Gastrocnemius medialis (tissue), 4 donors: ENCODE measurements at regions not wholly inside any gene's neighbourhood (a gene's known extent, or its start where the extent isn't known, plus 50 kb on each side); places are given as distances from the start of the nearest gene placed in this dataset.

ENCODE experiments used
- CTCF ChIP-seq, 5 experiments: fragments of 450-650 bp in 3 of 5; fragments of 200-600 bp in 2 of 5; sonication (generic) in 2 of 5; IDR thresholded peaks in 4 of 5; conservative IDR thresholded peaks in 1 of 5; 1 replicate in 4 of 5; 2 replicates in 1 of 5; pipeline ENCODE4 v1.5.1; 2016 to 2019; ENCODE audit warnings: antibody characterized with exemption in 5 of 5, mild to moderate bottlenecking in 3 of 5, moderate library complexity in 3 of 5
- POLR2A ChIP-seq, 2 donors: fragments of 450-650 bp; IDR thresholded peaks; one replicate each; pipeline ENCODE4 v1.6.1; 2017; ENCODE audit warnings: antibody characterized with exemption in 2 of 2, mild to moderate bottlenecking in 2 of 2, moderate library complexity in 2 of 2

DNA sequence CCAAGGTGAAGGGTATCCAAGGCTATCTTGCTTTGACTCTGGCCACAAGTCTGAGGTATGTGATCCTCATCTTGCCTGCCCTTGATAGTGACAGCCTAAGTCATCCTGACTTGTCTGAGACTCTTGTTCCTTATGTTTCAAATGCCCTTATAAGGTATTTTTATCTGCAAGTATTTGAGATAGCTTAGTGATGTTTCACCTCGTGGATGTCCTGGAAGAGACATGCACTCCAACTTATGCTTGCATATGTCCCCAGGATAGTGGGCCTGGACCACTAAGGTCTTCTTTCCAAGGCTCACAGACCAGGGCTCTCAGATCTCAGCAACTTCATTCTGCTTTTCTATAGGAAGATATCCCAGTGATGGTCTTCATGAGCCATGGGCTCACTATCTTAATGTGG, 120.5 kb upstream of the WDR1 start:
- TF ChIP-seq CTCF (IDR thresholded peaks at IDR 0.05 in 4 of 5, conservative IDR thresholded peaks at IDR 0.05 in 1 of 5) (no peak), POLR2A (IDR thresholded peaks at IDR 0.05) (no peak)
